ENCODE measurements at regions not wholly inside any gene's neighbourhood (a gene's known extent, or its start where the extent isn't known, plus 50 kb on each side); places are given as distances from the start of the nearest gene placed in this dataset.
"Not testable (repeated sequence)": the region's sequence is repeated elsewhere in the genome, so short reads cannot be mapped to it uniquely, and the experiment has no call there.

- DNase-seq (ENCODE audit: low spot score), result no peak
Measured at GRCh38 chr4:13678186-13678924, 50.8 kb upstream of the BOD1L1 start.

DNA sequence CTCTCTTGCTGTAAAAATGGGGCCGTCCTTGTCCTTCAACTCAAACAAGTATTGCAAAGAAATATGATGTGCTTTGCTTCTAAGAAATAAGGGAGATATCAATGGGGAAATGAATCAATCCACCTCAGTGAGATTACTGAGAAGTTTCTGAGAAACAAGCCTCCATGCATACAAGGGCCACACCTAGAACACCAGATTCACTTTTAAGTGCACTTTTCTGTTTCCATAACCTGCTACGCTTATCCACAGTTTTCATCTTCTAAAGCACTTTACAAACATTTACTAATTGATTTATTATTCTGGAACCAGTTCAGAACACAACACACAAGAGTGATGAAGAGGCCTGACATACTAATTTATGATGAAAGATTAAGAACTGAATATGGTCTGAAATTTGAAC lies 54.0 kb upstream of the BOD1L1 start:
- DNase-seq (ENCODE audit: low spot score), result no peak

DNA sequence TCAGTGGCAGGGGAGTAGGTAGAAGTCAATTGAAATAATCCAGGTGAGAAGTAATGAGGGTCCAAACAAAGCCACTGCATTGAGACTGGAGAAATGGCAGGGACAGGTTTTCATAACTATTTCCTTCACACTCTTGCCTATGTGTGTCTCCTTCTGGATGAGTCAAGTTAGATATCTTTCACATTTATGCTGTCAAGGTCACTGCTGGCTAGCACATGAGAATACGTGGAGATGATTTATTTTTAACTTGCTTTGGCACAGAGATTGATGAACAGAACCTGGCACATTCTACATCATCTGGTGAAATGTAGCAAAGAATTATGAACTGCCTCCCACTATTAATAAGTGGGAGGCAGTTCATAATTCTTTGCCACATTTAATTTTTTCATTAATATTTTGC lies 66.7 kb upstream of the BOD1L1 start:
- DNase-seq (ENCODE audit: low spot score), result no peak

DNA sequence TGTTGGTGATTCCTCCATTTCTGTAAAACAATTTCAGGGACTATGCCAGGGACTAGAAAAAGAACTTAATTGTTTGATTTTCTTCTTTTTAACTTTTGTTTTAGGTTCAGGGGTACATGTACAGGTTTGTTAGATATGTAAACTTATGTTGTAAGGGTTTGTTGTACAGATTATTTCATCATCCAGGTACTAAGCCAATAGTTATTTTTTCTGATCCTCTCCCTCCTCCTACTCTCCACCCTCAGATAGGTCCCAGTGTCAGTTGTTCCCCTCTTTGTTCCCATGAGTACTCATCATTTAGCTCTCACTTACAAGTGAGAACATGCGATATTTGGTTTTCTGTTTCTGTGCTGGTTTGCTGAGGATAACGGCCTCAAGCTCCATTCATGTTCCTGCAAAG lies 70.8 kb upstream of the BOD1L1 start:
- DNase-seq (ENCODE audit: low spot score), result no peak

DNA sequence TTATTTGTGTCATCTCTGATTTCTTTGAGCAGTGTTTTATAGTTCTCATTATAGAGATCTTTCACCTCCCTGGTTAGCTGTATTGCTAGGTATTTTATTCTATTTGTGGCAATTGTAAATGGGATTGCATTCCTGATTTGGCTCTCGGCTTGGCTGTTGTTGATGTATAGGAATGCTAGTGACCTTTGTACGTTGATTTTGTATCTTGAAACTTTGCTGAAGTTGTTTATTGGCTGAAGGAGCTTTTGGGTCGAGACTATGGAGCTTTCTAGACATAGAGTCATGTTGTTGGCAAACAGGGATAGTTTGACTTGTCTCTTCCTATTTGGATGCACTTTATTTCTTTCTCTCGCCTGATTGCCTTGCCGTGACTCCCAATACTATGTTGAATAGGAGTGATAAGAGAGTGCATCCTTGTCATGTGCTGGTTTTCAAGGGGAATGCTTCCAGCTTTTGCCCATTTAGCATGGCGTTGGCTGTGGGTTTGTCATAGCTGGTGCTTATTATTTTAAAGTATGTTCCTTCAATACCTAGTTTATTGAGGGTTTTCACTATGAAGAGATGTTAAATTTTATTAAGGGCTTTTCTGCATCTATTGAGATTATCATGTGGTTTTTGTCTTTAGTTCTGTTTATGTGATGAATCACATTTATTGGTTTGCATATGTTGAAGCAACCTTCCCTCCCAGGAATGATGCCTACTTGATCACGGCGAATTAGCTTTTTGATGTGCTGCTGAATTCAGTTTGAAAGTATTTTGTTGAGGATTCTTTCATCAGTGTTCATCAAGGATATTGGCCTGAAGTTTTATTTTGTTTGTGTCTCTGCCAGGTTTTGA lies 72.7 kb upstream of the BOD1L1 start:
- DNase-seq (ENCODE audit: low spot score), result no peak

GRCh38 chr4:13700858-13701140 lies 73.3 kb upstream of the BOD1L1 start:
- DNase-seq (ENCODE audit: low spot score), result not testable (repeated sequence)

DNA sequence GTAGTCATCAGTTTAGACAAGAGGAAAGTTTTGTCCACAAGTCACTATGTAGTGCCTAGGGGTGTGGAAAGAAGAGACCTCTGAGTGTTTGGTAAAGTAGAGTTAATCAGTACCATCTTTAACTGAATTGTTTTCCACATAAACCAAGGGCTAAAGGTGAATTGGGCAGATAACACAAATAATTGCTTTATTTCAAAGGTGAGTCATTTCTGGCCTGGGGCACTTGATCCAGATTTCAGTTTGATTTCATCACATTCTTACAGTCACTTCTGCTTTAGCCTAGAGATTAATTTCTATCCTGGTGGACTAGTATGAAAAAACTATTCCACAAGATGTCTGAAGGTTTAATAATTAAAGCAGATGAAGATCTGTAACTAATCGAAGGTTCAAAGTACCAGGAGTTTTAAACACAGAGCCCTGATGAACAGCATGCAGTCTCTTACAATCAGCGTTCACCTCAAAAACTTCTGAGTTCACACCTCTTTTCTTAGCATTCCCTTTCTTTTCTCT lies 74.5 kb upstream of the BOD1L1 start:
- DNase-seq (ENCODE audit: low spot score), result no peak

DNA sequence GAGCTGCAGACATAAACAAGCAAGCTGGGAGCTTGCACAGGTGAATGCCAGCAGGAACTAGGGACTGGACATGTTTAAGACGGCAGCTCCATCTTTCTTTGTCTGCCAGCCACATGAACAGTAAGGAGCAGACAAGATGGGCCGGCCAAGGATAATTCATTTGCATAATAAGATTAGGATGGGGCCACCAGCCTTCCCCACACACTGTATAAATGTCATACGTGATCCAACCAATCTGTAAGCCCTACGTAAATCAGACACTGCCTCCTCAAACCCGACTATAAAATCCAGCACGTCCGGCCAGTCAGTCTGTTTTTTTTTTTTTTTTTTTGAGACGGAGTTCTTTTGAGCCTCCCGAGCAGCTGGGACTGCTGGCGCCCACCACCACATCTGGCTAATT lies 75.6 kb upstream of the BOD1L1 start:
- DNase-seq (ENCODE audit: low spot score), result no peak

DNA sequence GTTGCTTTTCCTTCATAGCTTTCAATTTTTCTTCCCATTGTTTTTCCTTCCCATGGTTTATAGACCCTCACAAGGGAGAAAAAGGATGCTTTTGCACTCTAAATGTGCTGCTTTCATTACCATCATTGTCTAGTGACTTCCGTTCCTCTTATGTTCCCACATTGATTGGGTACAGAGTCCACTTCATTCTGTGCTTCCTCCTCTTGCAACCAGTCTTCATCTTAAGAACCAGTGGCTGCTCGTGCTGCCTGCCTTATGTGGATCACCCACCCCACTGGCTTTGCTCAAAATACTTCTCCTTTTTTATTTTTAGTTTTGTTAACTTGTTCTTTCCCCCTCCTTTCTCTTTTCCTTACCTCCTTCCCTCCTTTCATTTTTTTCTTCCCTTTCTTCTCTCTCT lies 76.5 kb upstream of the BOD1L1 start:
- DNase-seq (ENCODE audit: low spot score), result no peak

DNA sequence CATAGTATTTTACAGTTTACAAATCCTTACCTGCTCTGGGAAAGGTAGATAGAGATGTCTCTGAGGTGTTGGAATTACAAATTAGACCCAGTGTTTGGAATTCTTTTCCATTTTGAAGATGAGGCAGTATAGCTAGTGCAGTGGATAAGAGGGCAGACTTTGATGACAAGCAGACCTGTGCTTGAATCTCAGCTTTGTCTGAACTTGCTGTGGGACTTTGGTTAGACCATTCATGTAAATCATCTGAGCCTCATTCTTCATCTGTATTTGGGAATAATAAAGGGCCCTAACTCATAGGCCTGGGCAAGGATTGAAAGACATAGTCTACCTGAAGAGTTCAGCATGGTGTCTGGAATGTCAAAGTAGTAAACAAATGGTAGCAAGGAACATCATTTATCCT lies 77.2 kb upstream of the BOD1L1 start:
- DNase-seq (ENCODE audit: low spot score), result no peak

GRCh38 chr4:13705521-13706041 lies 78.1 kb upstream of the BOD1L1 start:
- DNase-seq (ENCODE audit: low spot score), result peak; percentile 34

DNA sequence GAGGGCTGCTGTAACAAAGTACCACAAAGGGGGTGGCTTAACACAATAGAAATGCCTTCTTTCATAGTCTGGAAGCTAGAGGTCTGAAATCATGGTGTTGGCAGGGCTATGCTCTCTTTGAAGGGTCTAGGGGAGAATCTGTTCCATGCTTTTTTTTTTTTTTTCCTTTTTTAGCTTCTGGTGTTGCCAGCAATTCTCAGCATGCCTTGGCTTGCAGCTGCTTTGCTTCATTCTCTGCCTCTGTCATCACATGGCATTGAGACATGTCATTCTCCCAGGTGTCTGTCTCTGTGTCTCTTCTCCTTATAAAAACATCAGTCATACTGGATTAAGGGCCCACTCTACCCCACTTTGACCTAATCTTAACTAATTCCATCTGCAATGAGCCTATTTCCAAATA lies 78.6 kb upstream of the BOD1L1 start:
- no peak for DNase-seq (ENCODE audit: low spot score)

- DNase-seq (ENCODE audit: low spot score), result no peak
Measured at GRCh38 chr4:13706716-13707115, 79.2 kb upstream of the BOD1L1 start.

- no peak for DNase-seq (ENCODE audit: low spot score)
Measured at GRCh38 chr4:13710246-13710885, 82.8 kb upstream of the BOD1L1 start.

- no peak for DNase-seq (ENCODE audit: low spot score)
Measured at GRCh38 chr4:13711233-13711785, 83.8 kb upstream of the BOD1L1 start.

GRCh38 chr4:13721894-13722293 lies 94.4 kb upstream of the BOD1L1 start:
- no peak for DNase-seq (ENCODE audit: low spot score)

DNA sequence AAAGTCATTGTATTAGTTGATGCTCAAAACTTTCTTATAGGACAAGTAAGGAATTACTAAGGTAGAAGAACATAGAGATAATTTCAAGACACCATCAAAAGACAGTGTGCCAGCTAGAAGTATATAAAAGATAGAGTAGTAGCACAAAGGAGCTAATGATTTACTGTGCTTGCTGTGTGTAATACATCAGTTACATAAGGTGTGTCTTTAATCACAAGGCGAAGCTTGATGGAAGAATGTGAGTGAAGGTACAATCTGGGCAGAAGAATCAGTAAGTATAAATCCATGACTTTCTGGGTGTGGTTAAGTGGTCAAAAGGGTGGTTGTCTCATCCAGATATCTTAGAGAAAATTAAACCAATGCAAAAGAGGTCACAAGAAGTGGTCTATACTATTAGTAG lies 95.1 kb upstream of the BOD1L1 start:
- DNase-seq (ENCODE audit: low spot score), result no peak

DNA sequence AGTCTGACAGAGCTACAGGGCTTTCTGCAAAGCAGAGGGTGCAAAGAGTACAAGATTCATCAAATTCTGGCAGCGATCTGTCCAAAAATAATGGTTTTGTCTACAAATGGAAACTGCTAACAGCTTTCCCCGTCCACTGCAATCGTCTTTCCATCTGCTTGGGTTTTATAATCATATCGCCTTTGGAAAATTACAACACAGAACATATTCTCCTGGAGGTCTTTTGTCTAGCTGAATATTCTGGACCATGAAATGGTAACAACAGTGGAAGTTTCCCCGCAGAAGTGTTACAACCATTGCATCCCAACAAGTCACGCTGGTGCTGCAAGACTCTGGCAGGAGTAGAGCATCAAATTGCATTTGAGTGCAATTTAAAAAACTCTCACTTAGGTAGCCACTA lies 101.2 kb upstream of the BOD1L1 start:
- DNase-seq (ENCODE audit: low spot score), result no peak

DNA sequence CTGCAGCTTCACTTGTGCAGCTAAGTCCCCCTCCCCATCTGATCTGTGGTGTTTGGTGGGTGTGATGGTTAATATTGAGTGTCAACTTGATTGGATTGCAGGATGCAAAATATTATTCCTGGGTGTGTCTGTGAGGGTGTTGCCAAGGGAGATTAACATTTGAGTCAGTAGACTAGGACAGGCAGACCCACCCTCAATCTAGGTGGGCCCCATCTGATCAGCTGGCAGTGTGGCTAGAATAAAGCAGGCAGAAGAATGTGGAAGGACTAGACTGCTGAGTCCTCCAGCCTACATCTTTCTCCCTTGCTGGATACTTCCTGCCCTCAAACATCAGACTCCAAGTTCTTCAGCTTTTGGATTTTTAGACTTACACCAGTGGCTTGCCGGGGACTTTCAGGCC lies 103.5 kb upstream of the BOD1L1 start:
- DNase-seq (ENCODE audit: low spot score), result no peak

DNA sequence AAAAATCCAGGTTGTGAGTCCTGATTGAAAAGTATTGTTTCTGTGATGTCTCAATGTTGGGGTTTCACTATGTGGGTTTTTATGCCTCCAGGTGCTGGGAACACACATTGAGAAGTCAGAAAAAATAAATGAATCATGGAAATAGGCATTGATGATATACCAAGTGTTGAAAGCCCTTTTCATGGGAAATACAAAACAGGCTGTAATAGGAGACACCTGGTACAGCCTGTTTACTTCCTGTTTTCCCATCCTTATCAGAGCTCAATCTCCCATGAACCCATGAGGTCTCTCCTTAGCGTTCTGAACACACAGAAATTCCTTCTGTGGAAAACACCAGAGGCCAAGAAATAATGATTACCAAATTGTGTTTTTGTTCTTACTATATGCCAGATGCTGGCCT lies 106.3 kb upstream of the BOD1L1 start:
- no peak for DNase-seq (ENCODE audit: low spot score)

DNA sequence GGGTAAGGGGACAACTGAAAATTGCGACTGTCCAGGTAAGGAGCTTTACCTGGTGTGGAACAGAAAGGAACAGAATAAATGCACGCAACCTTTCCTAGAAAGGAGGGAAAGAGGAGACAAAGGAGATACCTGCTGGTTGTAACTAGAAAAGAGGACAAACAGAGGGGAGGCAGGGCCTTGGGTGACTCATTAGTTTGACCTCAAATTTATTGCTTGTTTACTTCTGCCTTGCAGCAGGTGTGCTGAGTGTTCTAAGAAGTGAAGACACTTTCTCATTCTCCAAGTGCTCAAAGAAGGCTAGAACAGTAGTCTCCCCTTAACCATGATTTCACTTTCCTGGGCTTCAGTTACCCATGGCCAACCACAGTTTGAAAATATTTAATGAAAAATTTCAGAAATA lies 123.1 kb upstream of the BOD1L1 start:
- no peak for DNase-seq (ENCODE audit: low spot score)

- not testable (repeated sequence) for DNase-seq (ENCODE audit: low spot score)
Measured at GRCh38 chr4:13761581-13761980, 134.1 kb upstream of the BOD1L1 start.

- DNase-seq (ENCODE audit: low spot score), result no peak
Measured at GRCh38 chr4:13762130-13762529, 134.6 kb upstream of the BOD1L1 start.
